NOMO-1 treated with DMSO at 0.1 percent for 48 hours (cell line): ENCODE measurements at regions not wholly inside any gene's neighbourhood (a gene's known extent, or its start where the extent isn't known, plus 50 kb on each side); places are given as distances from the start of the nearest gene placed in this dataset.
"Not testable (repeated sequence)": the region's sequence is repeated elsewhere in the genome, so short reads cannot be mapped to it uniquely, and the experiment has no call there.

ENCODE experiments used
- DNase-seq: peaks from one replicate; lab custom pipeline; 2025; ENCODE audit not compliant: unreplicated experiment; lab: John Stamatoyannopoulos, UW

DNA sequence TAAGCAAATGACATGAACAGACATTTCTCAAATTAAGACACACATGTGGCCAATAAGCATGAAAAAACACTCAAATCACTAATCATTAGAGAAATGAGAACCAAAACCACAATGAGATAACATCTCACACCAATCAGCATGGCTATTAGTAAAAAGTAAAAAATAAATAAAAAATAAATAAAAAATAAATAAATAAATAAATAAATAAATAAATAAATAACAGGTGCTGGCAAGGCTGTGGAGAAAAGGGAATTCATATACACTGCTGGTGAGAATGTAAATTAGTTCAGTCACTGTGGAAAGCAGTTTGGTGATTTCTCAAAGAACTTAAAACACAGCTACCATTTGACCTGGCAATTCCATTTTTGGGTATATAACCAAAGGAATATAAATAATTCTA is 167.1 kb upstream of the CNKSR2 start:
- no peak for DNase-seq

DNA sequence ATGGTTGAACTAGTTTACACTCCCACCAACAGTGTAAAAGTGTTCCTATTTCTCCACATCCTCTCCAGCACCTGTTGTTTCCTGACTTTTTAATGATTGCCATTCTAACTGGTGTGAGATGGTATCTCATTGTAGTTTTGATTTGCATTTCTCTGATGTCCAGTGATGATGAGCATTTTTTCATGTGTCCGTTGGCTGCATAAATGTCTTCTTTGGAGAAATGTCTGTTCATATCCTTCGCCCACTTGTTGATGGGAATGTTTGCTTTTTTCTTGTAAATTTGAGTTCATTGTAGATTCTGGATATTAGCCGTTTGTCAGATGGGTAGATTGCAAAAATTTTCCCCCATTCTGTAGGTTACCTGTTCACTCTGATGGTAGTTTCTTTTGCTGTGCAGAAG is 155.0 kb upstream of the CNKSR2 start:
- DNase-seq = not testable (repeated sequence)

DNA sequence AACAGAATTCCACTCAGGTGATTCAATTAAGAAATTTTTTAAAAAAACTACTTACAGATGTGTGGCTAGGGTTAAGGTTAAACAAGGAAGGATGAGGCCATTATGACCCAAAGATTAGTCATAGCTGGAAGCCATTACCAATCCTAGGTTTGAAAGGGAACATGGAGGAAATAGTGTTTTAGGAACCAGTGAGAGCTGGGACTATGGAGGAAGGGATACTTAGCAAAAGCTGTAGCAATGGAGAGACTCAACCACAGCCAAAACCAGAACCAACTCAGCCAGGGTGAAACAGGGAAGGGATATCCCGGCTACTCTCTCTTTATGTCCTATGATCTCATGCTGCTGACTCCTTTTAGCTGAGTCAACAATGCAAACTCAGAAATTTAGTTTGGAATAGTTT is 148.6 kb upstream of the CNKSR2 start:
- no peak for DNase-seq

DNA sequence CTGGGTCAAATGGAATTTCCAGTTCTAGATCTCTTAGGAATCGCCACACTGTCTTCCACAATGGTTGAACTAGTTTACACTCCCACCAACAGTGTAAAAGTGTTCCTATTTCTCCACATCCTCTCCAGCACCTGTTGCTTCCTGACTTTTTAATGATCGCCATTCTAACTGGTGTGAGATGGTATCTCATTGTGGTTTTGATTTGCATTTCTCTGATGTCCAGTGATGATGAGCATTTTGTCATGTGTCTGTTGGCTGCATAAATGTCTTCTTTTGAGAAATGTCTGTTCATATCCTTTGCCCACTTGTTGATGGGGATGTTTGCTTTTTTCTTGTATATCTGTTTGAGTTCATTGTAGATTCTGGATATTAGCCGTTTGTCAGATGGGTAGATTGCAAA is 145.2 kb upstream of the CNKSR2 start:
- DNase-seq = not testable (repeated sequence)

DNA sequence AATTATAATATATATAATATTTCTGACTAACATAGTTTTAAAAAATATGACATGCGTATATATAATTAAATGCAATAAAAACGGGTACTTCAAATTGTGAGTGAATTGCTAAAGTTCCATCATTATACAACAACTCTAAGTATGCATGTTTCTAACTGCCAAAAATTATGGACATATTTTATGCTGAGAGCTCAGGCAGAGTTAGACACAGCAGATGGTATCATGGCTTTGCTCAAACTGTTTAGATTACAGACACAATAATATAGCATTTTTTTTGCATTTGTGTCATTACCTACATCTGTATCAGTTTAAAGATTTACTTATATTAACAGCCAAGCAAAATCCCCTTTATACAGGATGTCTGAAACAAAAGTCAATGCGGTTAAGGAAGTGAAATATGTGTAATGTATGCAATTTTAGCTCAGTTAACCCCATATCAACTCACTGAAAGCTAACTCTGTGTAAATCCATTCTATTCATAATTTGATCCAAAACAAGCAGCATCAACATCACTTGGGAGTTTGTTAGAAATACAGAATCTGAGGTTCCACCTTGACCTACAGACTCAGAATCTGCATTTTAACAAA is 119.1 kb upstream of the CNKSR2 start:
- no peak for DNase-seq

DNA sequence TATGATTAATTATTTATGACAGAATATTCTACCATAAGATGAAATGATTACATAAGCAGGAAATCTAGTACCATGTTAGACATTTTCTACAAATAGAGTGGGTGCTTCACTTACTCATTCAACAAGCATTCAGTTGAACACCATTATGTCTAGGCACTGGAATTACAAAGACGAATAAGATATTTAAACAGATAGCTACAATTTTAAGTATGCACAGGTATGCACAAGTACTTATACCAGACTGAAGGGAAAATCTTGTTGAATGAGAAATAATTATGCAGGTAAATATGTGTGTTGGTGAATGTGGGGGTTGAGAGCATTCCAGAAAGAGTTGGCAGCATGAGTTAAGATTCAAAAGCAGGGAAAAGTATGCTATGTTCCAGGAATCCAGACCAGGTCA is 107.3 kb upstream of the CNKSR2 start:
- DNase-seq = no peak

DNA sequence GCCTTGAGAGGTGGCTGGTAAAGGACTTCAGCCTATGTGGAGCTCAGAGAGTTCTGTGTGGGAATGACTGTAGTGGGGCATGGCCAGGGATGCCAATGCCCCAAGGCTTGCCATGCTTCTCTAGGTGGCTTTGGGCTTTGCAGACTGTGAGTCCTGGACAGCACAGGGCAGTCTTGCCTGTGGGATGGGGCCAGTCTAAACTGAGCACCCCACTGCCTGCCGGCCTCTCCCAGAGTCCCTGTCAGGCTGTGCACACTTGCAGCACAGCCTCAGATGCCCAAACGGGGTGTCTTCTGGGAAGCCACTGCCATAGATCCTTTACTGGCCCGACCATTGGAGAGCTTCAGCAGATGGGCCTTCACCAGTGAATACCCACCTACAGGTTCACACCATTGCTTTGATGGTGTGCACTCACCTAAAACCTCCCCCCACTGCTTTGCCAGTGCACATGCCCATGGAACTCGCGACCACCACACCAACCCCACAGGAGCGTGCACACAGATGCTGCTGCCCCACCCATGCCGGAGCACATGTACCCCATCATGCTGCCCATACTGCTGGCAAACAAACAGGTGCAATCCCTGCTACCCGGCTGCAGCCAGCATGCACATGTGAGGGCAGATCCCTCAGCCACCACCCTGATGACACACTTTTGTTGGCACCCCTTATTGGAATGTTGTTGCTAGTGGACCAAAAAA is 97.3 kb upstream of the CNKSR2 start:
- no peak for DNase-seq

DNA sequence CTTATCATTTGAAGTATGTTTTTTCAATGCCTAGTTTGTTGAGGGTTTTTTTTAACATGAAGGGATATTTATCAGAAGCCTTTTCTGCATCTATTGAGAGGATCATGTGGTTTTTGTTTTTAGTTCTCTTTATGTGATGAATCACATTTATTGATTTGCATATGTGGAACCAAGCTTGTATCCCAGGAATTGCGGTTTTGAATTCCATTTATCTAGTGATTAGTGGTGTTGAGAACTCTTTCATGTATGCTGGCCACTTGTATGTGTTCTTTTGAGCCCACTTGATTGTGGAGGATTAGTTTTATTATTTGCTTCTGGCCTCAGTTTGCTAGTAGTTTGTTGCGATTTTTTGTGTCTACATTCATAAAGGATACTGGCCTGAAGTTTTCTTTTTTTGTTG is 85.0 kb upstream of the CNKSR2 start:
- no peak for DNase-seq

DNA sequence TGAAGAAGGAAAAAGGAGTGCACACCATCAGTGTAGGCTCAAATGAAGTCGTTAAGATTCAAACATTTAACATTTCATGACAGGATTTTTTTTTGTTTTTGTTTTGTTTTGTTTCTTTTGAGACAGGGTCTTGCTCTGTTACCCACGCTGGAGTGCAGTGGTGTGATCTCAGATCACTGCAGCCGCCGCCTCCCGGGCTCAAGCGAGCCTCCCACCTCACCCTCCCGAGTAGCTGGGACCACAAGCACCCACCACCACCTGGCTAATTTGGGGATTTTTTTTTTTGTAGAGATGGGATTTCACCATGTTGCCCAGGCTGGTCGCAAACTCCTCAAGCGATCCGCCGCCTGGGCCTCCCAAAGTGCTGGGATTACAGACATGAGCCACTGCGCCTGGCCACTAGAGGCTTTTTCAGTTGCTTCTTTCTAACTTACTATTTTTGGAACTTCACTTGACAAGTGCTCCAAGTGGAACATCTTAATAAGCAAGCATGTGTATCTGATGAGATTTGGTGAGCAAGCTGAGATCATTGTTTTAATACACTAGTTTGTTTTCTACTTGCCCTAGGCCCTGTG is 78.9 kb upstream of the CNKSR2 start:
- DNase-seq = no peak

DNA sequence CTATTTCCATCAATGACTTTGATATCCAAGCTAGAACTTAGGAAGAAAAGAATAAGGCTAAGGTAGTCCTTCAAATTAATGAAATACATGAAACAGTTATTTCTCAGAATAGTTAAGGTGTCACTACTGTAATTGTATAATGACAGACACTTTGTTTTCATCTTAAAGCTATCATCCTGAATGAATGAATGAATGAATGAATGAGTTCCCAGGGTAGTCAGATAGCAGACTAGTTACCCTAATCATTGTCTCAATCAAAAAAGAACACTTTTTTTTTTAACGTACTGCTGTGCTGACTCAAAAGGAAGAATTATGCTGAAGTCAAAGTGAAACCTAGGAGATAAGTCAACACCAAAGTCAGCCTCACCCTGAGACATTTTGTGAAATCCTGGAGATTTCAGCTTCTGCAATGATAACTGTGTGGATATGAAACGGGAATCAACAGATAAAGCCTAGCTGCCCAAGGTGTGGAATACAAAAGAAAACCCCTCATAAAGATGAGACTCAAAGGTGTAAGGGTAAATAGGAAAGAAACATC is 68.3 kb upstream of the CNKSR2 start:
- DNase-seq = no peak

DNA sequence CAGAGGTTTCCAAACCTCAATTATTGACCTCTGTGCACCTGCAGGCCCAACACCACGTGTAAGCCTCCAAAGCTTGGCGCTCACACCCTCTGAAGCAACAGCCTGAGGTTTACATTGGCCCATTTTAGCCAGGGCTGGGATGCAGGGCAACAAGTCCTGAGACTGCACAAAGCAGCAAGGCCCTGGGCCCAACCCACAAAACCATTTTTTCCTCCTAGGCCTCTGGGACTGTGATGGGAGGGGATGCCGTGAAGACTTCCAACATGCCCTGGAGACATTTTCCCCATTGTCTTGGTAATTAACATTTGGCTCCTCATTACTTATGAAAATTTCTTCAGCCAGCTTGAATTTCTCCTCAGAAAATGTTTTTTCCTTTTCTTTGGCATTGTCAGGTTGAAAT is 54.9 kb upstream of the CNKSR2 start:
- DNase-seq = no peak
